ENCODE measurements at regions not wholly inside any gene's neighbourhood (a gene's known extent, or its start where the extent isn't known, plus 50 kb on each side); places are given as distances from the start of the nearest gene placed in this dataset.

- TF ChIP-seq CTCF (IDR thresholded peaks at IDR 0.05) (no peak), POLR2A (IDR thresholded peaks at IDR 0.05) (no peak)
These were observed 194.2 kb upstream of the CHD1 start for GRCh38 chr5:99122976-99123375.
